ENCODE measurements at regions not wholly inside any gene's neighbourhood (a gene's known extent, or its start where the extent isn't known, plus 50 kb on each side); places are given as distances from the start of the nearest gene placed in this dataset.

DNA sequence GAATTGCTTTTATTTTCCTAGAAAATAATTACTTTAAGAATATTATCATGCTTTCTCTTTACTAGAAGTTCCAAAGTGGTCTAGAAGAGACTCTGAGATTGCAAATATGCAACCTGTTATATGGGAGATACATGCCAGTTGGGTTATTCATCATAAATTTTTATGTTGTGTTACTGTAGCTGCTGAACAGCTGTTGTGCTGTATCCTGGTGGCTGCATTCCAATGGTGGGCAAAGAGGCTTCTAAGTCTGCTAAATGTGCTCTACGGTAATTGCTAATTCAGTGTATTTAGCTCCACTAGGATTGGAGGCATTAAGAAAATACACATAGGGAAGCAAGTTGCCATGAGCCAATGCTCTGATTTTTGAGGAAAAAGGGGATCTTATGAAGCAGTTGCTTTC is 409.0 kb downstream of the TUSC7 start:
- no peak for TF ChIP-seq CTCF (IDR thresholded peaks at IDR 0.05)
- peaks cover 23% of the 10 kb centered on the region for H3K9me3 Mint-ChIP-seq
- no peak overlapping the region for H3K4me3 Mint-ChIP-seq
- H3K36me3 Mint-ChIP-seq (ENCODE audit: low read depth) = no peaks in the 10 kb centered on the region
- no peak for DNase-seq
- H3K4me1 Mint-ChIP-seq (ENCODE audit: low read depth) = no peaks in the 10 kb centered on the region
- no peaks in the 10 kb centered on the region for H3K27me3 Mint-ChIP-seq (ENCODE audit: insufficient read depth)
- no peak overlapping the region for H3K27ac Mint-ChIP-seq

GRCh38 chr3:117120014-117120413 is 410.4 kb downstream of the TUSC7 start:
- no peak overlapping the region for H3K4me3 Mint-ChIP-seq
- H3K27me3 Mint-ChIP-seq (ENCODE audit: insufficient read depth) = no peaks in the 10 kb centered on the region
- H3K4me1 Mint-ChIP-seq (ENCODE audit: low read depth) = no peaks in the 10 kb centered on the region
- H3K9me3 Mint-ChIP-seq = peaks cover 17% of the 10 kb centered on the region
- no peak for TF ChIP-seq CTCF (IDR thresholded peaks at IDR 0.05)
- DNase-seq = no peak
- H3K27ac Mint-ChIP-seq = no peak overlapping the region
- H3K36me3 Mint-ChIP-seq (ENCODE audit: low read depth) = no peaks in the 10 kb centered on the region

DNA sequence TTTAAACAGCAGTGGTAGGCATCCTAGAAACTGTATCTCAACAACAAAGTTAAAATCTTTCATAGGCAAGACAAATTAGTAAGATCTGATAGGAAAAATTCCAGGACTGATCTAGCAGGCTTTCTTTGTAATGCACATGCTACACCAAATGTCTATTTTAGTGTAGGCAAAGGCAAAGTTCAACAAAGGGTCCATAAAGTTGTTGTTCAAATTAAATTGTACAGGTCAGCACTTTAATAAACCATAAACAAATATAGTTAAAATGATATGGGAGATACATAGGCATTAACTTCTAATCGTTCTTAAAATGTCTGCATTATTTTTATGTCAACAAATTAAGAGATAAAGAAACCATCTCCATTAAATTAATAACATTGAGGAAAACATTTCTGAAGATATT is 413.0 kb downstream of the TUSC7 start:
- no peak overlapping the region for H3K4me3 Mint-ChIP-seq
- no peak for TF ChIP-seq CTCF (IDR thresholded peaks at IDR 0.05)
- no peak overlapping the region for H3K27ac Mint-ChIP-seq
- no peaks in the 10 kb centered on the region for H3K4me1 Mint-ChIP-seq (ENCODE audit: low read depth)
- H3K36me3 Mint-ChIP-seq (ENCODE audit: low read depth) = no peaks in the 10 kb centered on the region
- no peak for DNase-seq
- H3K27me3 Mint-ChIP-seq (ENCODE audit: insufficient read depth) = no peaks in the 10 kb centered on the region
- peaks cover 17% of the 10 kb centered on the region for H3K9me3 Mint-ChIP-seq

- Mint-ChIP-seq H3K4me3 (no peak overlapping the region), H3K36me3 (ENCODE audit: low read depth) (no peaks in the 10 kb centered on the region), H3K9me3 (peaks cover 20% of the 10 kb centered on the region; the same call in 1 of the 2 replicates), H3K27ac (no peak overlapping the region), H3K4me1 (ENCODE audit: low read depth) (no peaks in the 10 kb centered on the region), H3K27me3 (ENCODE audit: insufficient read depth) (no peaks in the 10 kb centered on the region)
- TF ChIP-seq CTCF (IDR thresholded peaks at IDR 0.05) = no peak
- no peak for DNase-seq
These were observed 416.9 kb downstream of the TUSC7 start for GRCh38 chr3:117126460-117126859.

DNA sequence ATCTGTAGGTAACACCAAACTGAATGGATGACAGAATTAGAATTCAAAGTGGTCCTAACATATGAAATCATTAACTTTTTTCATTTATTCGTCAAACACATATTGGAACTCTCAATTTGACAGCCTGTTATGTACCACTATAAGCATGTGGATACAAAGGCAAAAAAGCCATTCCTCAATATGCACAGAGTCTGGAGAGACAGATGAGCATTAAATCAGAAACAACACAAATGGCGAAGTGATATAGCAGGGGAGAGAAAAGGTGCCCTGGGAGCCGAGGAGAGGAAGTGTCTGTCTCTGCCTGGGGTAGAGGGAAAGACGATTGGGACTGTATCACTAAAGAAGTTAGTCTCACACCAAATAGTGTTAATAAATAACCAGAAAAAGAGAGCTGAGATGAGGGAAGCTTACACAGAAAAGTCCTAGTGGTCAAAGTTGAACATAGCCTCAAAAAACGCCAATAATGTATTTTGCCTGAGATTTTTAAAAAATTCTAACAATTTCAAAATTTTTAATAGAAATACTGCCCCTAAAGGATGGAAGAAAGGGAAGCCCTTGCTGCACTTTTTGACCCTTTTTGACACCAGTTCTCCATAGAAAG is 417.5 kb downstream of the TUSC7 start:
- H3K36me3 Mint-ChIP-seq (ENCODE audit: low read depth) = no peaks in the 10 kb centered on the region
- no peak overlapping the region for H3K4me3 Mint-ChIP-seq
- no peaks in the 10 kb centered on the region for H3K27me3 Mint-ChIP-seq (ENCODE audit: insufficient read depth)
- TF ChIP-seq CTCF (IDR thresholded peaks at IDR 0.05) = peak; percentile 35
- H3K27ac Mint-ChIP-seq = no peak overlapping the region
- no peak for DNase-seq
- H3K4me1 Mint-ChIP-seq (ENCODE audit: low read depth) = no peaks in the 10 kb centered on the region
- H3K9me3 Mint-ChIP-seq = peaks cover 20% of the 10 kb centered on the region; the same call in 1 of the 2 replicates

DNA sequence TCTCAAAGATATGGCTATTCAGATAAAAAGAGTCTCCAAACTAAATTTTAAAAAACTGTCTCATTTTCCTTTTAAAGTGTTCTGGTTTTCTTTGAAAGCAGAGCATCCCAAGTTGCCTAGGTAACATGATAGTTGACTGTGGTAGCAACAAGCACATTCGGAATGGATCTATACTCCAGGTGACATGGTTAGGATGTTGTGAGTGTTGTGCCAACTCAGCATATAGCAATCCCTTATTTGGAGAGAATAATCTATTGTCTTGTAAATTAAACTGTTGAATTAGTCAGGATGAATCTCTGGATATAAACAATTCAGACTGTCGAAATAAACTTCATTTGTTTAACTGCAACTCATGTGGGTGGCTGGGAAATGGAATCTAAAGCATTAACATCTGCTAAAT is 418.6 kb downstream of the TUSC7 start:
- no peaks in the 10 kb centered on the region for H3K27me3 Mint-ChIP-seq (ENCODE audit: insufficient read depth)
- no peak for TF ChIP-seq CTCF (IDR thresholded peaks at IDR 0.05)
- DNase-seq = no peak
- H3K9me3 Mint-ChIP-seq = peaks cover 15% of the 10 kb centered on the region
- H3K36me3 Mint-ChIP-seq (ENCODE audit: low read depth) = no peaks in the 10 kb centered on the region
- H3K4me3 Mint-ChIP-seq = no peak overlapping the region
- no peaks in the 10 kb centered on the region for H3K4me1 Mint-ChIP-seq (ENCODE audit: low read depth)
- no peak overlapping the region for H3K27ac Mint-ChIP-seq
